Ureter (tissue), 1 donor: ENCODE measurements at regions not wholly inside any gene's neighbourhood (a gene's known extent, or its start where the extent isn't known, plus 50 kb on each side); places are given as distances from the start of the nearest gene placed in this dataset.

Source experiments
- DNase-seq: peaks from one replicate; pipeline ENCODE4 v3.0.0-alpha.2; 2020; ENCODE audit warnings: low spot score
- donor health status: DM: yes; HTN: yes; CAD: no.

GRCh38 chr6:77403424-77403823 lies 59.9 kb downstream of the HTR1B start:
- DNase-seq: no peak

DNA sequence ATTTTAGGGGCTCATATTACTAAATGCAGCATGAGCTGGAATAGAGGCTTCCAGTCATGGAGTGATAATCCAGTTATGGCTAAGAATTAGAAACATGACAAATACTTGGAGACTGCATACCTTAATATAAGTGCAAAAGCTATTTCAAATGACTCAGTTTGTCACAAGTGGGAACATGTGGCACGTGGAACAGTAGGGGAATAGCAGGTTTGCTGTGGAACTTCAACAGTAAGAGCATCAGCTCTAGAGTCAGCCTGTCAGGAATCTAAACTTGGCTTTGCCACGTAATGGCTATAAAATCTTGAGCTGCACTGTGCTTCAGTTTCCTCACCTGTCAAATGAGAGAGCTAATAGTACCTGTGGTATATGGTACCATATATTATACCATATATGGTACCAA lies 62.1 kb downstream of the HTR1B start:
- no peak for DNase-seq

- DNase-seq: no peak
These were observed 65.7 kb downstream of the HTR1B start for GRCh38 chr6:77397561-77397960.

GRCh38 chr6:77389402-77389801 lies 73.9 kb downstream of the HTR1B start:
- DNase-seq: no peak

DNA sequence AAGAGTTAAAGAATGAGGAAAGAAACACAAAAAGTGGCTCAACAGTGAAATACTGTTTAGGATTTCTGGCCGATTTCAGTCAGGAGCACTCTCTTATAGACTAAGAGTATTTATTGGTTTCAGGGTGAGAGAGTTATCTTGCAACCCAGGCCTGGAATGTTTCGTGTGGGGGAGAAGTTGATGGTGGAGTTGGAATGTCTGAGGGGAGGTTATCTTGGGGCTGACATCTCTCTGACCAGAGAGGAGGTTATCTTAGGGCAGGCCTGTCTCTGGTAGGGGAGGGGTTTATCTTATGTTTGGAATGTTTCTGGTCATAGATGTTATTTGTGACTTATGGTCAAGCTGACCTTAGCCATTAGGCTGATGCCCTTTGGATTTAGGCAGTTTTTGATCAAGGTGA lies 80.3 kb downstream of the HTR1B start:
- no peak for DNase-seq

DNA sequence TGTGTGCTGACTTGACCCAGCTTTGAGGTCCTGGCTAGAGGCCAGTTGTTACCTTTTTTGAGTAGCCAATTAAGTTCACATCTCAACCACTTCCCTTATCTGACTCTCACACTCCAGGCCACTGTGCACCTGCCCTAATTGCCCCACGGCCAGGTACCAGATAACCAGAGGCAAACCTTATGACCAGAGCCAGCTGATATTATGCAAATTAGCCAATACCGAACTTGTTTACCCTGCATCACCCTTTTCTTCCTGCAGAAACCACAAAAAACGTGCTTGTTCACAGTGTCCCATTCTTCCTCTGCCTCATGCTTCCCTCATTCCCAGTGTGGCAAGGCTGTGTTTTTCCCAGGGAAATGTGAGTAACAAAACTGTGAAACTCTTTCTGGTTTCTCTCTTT lies 89.3 kb downstream of the HTR1B start:
- no peak for DNase-seq

DNA sequence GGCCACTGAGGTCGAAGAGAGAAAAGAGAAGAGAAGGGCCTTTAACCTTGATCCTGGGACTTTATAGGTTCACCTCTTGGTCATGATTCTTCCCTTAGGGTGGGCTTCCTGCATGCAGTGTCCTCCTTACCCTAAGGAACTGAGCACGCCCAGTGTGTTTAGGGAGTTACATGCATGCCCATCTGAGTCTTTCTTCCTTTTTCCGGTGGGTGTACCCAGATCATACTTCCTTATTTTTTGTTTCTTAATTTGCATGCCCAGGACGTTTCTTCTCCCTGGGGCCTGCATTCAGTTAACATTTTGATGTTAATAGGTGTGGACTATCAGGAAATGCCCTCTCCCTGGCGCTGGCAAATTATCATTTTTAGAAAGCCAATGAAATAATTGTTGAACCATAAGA lies 91.5 kb downstream of the HTR1B start:
- no peak for DNase-seq

DNA sequence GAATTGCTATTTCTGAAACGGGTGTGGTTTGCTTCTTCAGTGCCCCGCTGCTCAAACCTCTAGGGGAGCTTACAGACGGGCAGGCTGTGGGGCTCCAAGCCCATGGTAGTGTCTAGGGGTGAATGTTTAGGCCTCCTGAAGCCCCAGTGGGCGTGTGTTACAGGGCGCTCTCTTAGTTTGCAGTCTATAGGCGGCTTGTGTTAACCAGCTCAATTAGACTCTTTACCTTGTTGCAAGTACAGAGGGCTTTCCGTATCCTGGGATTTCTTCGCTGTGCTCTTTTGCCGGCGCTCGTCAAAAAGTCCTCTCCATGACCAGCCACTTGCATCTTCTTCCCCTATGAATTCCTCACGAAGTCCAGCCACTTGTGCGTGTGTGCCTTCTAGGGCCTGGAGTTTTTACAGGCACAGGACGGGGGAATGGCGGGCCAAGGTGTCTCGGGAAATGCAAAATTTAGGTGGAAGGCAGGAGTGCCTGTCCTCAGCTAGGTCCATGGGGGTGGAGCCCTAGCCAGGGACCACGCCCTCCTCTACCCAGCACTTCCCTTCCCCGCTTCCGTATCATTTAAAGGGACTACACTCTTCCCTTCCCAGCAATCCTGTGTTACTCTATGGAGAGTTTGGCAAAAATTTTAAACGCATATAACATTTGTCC lies 94.5 kb downstream of the HTR1B start:
- DNase-seq: no peak

DNA sequence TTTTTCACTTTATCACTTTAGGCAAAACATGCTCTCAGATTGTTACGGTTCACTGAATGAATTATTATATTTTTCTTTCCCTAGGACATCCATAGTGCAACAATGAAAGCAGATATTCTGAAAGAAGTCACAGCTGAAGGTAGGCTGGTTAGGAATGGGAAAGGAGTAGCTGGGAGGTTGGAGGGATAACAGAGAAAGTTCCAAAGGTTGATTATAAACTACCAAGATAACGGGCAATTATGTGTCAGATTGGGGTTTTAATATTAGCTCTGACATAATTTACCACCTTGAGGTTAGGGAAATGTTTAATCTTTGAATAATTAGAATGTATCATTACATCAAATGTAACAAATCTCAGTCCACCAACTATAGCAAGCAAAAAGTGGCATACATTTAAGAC lies 96.5 kb downstream of the HTR1B start:
- no peak for DNase-seq

- DNase-seq: no peak
These were observed 99.6 kb downstream of the HTR1B start for GRCh38 chr6:77363702-77364101.

DNA sequence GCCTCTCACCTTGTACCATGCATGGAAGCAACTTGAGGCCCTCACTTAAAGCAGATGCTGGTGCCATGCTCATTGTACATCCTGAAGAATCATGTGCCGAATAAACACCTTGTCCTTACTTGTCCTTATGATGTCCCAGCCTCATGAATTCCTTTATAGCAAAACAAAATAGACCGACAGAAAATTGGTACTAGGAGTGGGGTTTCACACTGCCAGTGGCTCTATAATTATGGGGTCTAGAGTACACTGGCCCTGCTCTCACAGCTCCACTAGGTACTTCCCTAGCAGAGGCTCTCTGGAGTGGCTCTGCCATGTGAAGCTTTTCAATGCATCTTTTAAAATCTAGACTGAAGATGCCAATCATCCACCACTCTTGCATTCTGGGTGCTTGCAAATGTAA lies 101.2 kb downstream of the HTR1B start:
- no peak for DNase-seq

GRCh38 chr6:77361018-77361417 lies 102.3 kb downstream of the HTR1B start:
- DNase-seq: no peak

DNA sequence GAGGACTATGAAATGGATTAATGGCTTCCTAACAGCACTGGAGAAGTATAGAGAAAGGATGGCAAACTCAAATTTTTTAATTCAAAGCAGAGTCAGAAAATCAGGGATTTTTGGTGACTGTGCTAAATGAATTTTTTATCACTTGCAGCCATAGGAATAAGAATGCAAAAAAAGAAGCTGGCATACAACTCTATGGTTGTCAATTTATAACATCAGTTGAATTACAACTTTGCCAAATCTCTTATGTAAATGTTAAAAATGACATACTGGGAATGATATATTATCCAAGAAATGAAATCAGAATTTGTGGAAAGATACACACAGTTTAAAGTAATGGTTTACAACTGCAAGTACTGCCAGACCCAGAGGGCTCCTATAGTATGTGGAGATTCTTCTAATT lies 106.5 kb downstream of the HTR1B start:
- DNase-seq: no peak

DNA sequence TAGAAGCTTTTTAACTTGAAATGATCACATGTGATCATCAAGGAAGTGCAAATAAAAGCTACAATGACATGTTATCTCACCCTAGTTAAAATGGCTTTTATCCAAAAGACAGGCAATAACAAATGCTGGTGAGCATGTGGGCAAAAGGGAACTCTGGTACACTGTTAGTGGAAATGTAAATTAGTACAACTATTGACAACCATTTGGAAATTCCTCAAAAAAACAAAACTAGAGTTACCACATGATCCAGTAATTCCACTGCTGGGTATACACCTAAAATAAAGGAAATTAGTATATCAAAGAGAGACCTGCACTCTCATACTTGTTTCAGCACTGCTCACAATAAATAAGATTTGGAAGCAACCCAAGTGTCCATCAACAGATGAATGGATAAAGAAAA lies 108.7 kb downstream of the HTR1B start:
- DNase-seq: no peak

DNA sequence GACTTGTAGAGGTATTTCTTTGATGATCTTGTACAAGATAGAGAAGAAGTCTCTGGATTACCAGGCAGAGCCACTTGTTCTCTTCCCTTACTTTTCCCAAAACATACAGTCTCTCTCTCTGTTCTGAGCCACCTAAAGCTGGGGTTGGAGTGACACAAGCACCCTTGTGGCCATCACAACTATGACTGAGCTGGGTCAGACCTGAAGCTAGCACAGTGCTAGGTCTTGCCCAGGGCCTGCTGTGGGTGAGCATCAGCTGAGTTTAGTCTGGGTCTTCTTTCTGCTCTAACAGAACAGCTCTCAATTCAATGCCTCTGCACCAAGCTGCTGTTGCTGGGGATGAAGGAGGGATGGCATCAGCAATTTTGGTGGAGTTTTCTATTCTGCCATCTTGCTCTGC lies 110.2 kb downstream of the HTR1B start:
- no peak for DNase-seq

GRCh38 chr6:77341058-77341986 lies 122.0 kb downstream of the HTR1B start:
- DNase-seq: no peak

DNA sequence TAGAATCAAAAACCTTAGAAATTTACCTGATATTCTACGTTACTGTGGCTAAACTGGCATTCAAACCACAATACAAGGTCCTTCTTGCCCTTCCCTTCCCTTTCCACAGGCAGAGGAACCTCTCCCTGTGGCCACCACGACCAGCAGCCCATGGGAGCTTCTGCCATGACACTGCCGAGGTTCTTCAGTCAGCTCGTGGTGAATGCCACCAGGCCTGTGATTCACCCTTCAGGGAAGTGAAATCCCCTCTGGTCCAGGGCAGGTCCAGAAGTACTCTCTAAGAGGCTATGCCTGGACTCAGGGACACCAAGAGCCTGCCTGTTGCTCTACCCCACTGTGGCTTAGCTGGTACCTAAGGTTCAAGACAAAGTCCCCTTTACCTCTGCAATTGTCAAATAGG lies 123.0 kb downstream of the HTR1B start:
- DNase-seq: no peak

DNA sequence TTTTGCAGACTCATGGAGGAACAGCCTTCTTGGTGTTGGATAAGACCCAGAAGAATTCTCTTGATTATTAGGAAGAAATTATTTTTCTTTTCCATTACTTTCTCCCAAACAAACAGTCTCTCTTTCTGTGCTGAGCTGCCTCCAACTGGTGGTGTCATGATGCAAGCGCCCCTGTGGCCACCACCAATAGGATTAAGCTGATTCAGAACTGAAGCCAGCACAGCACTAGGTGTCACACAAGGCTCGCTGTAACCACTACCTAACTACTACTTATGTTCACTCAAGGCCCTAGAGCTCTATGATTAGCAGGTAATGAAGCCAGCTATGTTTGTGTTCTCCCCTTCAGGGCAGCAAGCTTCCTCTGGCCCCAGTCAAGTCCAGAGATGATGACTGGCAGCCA lies 123.4 kb downstream of the HTR1B start:
- no peak for DNase-seq

DNA sequence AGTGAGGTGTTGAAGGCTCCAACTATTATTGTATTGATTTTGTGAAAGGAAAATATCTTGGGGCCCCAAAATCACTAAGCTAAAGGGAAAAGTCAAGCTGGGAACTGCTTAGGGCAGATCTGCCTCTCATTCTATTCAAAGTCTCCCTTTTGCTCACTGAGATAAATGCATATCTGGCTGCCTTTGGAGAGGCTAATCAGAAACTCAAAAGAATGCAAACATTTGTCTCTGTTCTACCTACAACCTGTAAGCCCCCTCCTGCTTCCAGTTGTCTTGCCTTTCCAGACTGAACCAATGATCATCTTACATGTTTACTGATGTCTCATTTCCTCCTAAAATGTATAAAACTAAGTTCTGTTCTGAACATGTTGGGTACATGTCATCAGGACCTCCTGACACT lies 125.9 kb downstream of the HTR1B start:
- no peak for DNase-seq

- DNase-seq: no peak
These were observed 129.2 kb downstream of the HTR1B start for GRCh38 chr6:77334093-77334492.

DNA sequence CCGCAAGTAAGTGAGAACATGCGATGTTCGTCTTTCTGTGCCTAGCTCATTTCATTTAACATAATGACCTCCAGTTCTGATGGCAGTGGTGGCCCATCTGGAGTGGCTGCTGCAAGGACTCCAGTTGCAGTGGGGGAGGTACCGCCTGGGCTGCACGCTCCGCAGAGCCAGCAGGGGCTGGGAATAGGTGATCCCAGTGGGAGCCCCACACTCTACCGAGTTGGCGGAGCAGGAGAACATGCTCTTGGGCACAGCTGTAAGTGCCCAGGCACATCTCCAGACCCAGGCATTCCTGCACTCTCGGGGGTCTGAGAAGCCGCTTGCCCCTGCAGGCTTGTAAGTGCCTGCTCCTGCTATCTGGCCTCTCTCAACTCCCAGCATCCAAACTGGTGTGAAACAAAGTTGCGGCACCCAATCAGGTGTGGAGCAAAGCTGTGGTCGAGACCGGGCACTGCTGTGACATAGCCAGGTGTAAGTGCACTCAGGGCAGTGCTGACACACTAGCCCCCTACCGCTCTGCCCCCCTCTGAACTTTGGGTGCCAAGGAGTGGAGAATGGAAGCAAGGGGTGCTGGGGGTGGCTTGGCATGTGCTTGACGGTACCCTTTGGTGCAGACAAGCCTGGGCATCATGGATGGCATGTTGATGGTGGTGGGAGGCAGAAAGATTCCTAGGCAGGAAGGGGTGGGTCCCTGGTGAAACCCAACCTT lies 130.2 kb downstream of the HTR1B start:
- DNase-seq: no peak

- no peak for DNase-seq
These were observed 136.6 kb downstream of the HTR1B start for GRCh38 chr6:77326711-77327110.

GRCh38 chr6:77326029-77326428 lies 137.3 kb downstream of the HTR1B start:
- no peak for DNase-seq
